Renal cortical epithelial cell (primary cell): ENCODE measurements at regions not wholly inside any gene's neighbourhood (a gene's known extent, or its start where the extent isn't known, plus 50 kb on each side); places are given as distances from the start of the nearest gene placed in this dataset.

ENCODE experiments used
- DNase-seq: peaks from one replicate; pipeline ENCODE4 v3.0.0-alpha.2; 2011; ENCODE audit warnings: low read depth

DNA sequence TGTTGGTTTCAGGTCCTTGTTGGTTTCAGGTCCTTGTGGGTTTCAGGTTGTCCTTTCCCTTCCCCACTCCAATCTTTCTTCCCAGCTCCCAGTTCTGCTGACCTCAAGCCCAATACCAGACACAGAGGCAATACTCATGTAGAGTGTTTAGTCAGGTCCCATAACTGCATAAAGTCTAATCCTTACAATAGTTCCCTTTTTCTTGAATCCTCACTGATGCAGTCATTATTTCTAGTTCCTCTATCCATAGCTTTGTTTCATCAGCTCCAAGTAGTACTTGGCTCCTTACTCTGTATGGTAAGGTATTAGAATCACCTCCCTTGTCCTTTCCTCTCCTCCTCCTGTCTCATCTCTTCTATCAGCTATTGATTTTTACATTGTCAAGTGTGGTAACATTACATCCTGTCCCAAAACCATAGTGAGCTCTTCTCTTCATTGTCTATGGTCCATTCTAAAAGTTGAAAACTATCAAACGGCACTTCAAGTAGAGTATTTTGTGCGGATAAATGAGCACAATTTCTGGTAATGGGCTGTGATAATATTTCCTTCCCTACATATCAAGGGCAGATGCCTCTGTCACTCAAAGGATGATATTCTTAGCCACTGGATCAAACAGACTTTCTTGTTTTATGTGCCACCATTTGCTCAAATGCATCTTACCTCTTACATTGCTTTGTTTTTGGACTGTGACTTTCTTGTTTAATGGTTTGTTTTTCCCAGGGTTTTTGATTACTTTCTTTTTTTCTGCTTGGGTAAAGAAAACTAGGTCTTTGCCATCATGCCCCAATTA lies 57.2 kb upstream of the JDP2 start:
- no peak for DNase-seq

DNA sequence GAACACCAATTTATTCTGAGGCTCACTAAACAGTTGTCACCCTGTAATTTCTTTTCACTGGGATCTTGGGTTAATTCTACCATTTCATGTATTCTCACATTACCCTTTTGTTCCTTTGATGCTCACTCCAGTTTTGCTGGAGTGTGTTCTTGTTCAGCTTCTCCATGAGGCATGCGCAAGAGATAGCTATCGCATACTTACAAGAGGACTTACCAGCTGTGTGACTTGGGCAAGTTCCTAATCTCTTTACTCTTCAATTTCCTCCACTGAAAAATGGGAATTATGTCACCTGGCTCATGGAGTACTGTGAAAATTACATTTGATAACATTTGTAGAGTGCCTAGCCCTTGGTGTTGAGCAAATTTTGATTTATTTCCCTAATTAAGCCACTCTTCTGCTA lies 56.5 kb upstream of the JDP2 start:
- no peak for DNase-seq

- no peak for DNase-seq
These were observed 55.6 kb upstream of the JDP2 start for GRCh38 chr14:75372260-75372659.

GRCh38 chr14:75373133-75373532 lies 54.7 kb upstream of the JDP2 start:
- DNase-seq, result no peak

- DNase-seq, result no peak
These were observed 54.2 kb upstream of the JDP2 start for GRCh38 chr14:75373616-75374015.

DNA sequence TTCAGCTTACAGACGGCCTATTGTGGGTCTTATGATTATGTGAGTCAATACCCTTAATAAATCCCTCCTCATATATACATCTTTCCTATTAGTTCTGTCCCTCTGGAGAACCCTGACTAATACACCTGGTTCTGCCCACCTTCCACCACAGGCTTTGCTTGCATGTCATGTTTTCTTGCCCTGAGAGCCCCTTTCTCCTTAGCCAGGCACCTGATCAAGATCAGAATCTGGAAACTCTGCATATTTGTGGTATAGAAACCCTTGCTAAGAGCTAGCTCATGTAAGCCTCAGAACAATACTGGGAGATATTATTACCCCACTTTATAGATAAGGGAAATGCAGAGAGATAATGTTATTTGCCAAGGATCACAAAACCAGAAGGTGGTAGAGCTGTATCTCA lies 52.9 kb upstream of the JDP2 start:
- DNase-seq, result no peak

- DNase-seq, result no peak
These were observed 51.8 kb upstream of the JDP2 start for GRCh38 chr14:75375983-75376382.
